ENCODE measurements at regions not wholly inside any gene's neighbourhood (a gene's known extent, or its start where the extent isn't known, plus 50 kb on each side); places are given as distances from the start of the nearest gene placed in this dataset.

- Mint-ChIP-seq H3K27ac (no peak overlapping the region), H3K4me1 (no peaks in the 10 kb centered on the region), H3K4me3 (no peak overlapping the region), H3K9me3 (peaks cover 0 to 4% (median 0%) of the 10 kb centered on the region in 7 donors), H3K27me3 (no peaks in the 10 kb centered on the region), H3K36me3 (no peaks in the 10 kb centered on the region)
- Histone ChIP-seq H3K9me3 (ENCODE audit: control insufficient read depth in 2 of 2, low read length in 2 of 2) (no peaks in the 10 kb centered on the region), H3K27me3 (ENCODE audit: control insufficient read depth, insufficient read depth, low read length) (no peaks in the 10 kb centered on the region), H3K4me3 (ENCODE audit: low read depth, low read length) (no peak overlapping the region), H3K36me3 (ENCODE audit: control insufficient read depth, insufficient read depth, low read length) (no peaks in the 10 kb centered on the region), H3K4me1 (ENCODE audit: control insufficient read depth, insufficient read depth, low read length, poor library complexity, severe bottlenecking) (no peaks in the 10 kb centered on the region), H3K27ac (ENCODE audit: insufficient read depth, low read length, poor library complexity, severe bottlenecking) (no peak overlapping the region)
- DNase-seq: no peak
- no peak for ATAC-seq (ENCODE audit: low read depth in 2 of 2)
Observed at GRCh38 chr4:182190306-182190705, 52.9 kb upstream of the TENM3 start.

- H3K4me1 Mint-ChIP-seq: no peaks in the 10 kb centered on the region
- no peaks in the 10 kb centered on the region for H3K27me3 ChIP-seq (ENCODE audit: control insufficient read depth, insufficient read depth, low read length)
- H3K36me3 ChIP-seq (ENCODE audit: control insufficient read depth, insufficient read depth, low read length): no peaks in the 10 kb centered on the region
- no peak overlapping the region for H3K27ac Mint-ChIP-seq
- H3K27me3 Mint-ChIP-seq: no peaks in the 10 kb centered on the region
- H3K27ac ChIP-seq (ENCODE audit: insufficient read depth, low read length, poor library complexity, severe bottlenecking): no peak overlapping the region
- no peak overlapping the region for H3K4me3 ChIP-seq (ENCODE audit: low read depth, low read length)
- H3K4me3 Mint-ChIP-seq: no peak overlapping the region
- DNase-seq (no peak), ATAC-seq (ENCODE audit: low read depth in 2 of 2) (no peak)
- peaks cover 0 to 8% (median 0%) of the 10 kb centered on the region in 7 donors for H3K9me3 Mint-ChIP-seq
- no peaks in the 10 kb centered on the region for H3K36me3 Mint-ChIP-seq
- H3K9me3 ChIP-seq (ENCODE audit: control insufficient read depth in 2 of 2, low read length in 2 of 2): no peaks in the 10 kb centered on the region
- H3K4me1 ChIP-seq (ENCODE audit: control insufficient read depth, insufficient read depth, low read length, poor library complexity, severe bottlenecking): no peaks in the 10 kb centered on the region
Observed at GRCh38 chr4:182192511-182193181, 50.6 kb upstream of the TENM3 start.

DNA sequence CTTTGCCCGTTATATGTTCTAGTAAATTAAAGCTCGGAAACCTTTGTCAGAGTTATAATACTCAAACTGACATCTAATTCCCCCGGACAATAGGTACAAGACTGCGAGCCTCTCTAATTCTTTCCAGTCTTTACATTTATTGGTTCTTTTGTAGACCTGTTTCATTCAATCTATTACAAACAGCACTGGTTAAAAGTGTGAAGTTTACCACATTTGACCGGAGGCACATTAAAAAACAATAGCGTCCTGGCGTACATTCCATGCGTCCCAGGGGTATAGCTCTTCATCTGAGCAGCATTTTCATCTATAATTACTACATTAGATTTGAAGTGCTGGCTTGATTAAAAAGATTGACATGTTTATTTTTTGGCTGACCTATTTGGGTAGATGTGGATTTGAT is 49.9 kb upstream of the TENM3 start:
- Histone ChIP-seq H3K27ac (ENCODE audit: insufficient read depth, low read length, poor library complexity, severe bottlenecking) (no peak overlapping the region), H3K36me3 (ENCODE audit: control insufficient read depth, insufficient read depth, low read length) (no peaks in the 10 kb centered on the region), H3K4me1 (ENCODE audit: control insufficient read depth, insufficient read depth, low read length, poor library complexity, severe bottlenecking) (no peaks in the 10 kb centered on the region), H3K9me3 (ENCODE audit: control insufficient read depth in 2 of 2, low read length in 2 of 2) (no peaks in the 10 kb centered on the region), H3K4me3 (ENCODE audit: low read depth, low read length) (no peak overlapping the region), H3K27me3 (ENCODE audit: control insufficient read depth, insufficient read depth, low read length) (no peaks in the 10 kb centered on the region)
- Mint-ChIP-seq H3K4me1 (no peaks in the 10 kb centered on the region), H3K27ac (no peak overlapping the region), H3K36me3 (no peaks in the 10 kb centered on the region), H3K9me3 (peaks cover 0 to 8% (median 0%) of the 10 kb centered on the region in 7 donors), H3K27me3 (no peaks in the 10 kb centered on the region), H3K4me3 (no peak overlapping the region)
- DNase-seq (no peak), ATAC-seq (ENCODE audit: low read depth in 2 of 2) (no peak)
